Pancreas (tissue), 10 donors: ENCODE measurements at regions not wholly inside any gene's neighbourhood (a gene's known extent, or its start where the extent isn't known, plus 50 kb on each side); places are given as distances from the start of the nearest gene placed in this dataset.

Experiments used
- ATAC-seq, 4 donors: fragments of 200-7000 bp; cut with Tn5 transposase; one replicate each; pipeline versions ENCODE4 v1.8.0 to v1.9.1; 2020; ENCODE audit warnings: mild to moderate bottlenecking in 4 of 4, moderate library complexity in 4 of 4
- DNase-seq, 6 donors: peaks; one replicate each; pipeline ENCODE4 v3.0.0-alpha.2; 2020
- FAIRE-seq: peaks from 2 replicates; lab custom pipeline; 2012; peaks lifted over from hg19 to GRCh38; lab: Jason Lieb, UNC
- H3K27ac ChIP-seq, 4 donors: fragments of 200-600 bp; sonication (generic); 1 replicate in 3 of 4; 2 replicates in 1 of 4; pipeline versions ENCODE4 v1.5.0 to v1.8.0; 2020
- H3K27me3 ChIP-seq, 4 donors: fragments of 200-600 bp; one replicate each; pipeline ENCODE4 v1.8.0; 2021
- H3K36me3 ChIP-seq, 3 donors: fragments of 200-600 bp; sonication (generic) in 1 of 3; one replicate each; pipeline versions ENCODE4 v1.5.0 to v1.8.0; 2020 to 2021
- H3K4me1 ChIP-seq, 3 donors: fragments of 200-600 bp; one replicate each; pipeline ENCODE4 v1.8.0; 2021
- H3K4me3 ChIP-seq, 4 donors: fragments of 200-600 bp; sonication (generic) in 2 of 4; one replicate each; pipeline versions ENCODE4 v1.5.0 to v1.8.0; 2020 to 2021
- H3K9me3 ChIP-seq, 4 donors: fragments of 200-600 bp; one replicate each; pipeline ENCODE4 v1.8.0; 2021
- CTCF ChIP-seq, 4 donors: fragments of 200-600 bp; sonication (generic) in 3 of 4; IDR thresholded peaks; one replicate each; pipeline versions ENCODE4 v1.5.0 to v1.8.0; 2021; ENCODE audit warnings: antibody characterized with exemption in 4 of 4
- whole genome bisulfite sequencing, 2 donors: extraction: QIAGEN DNeasy Blood & Tissue Kit; methylation state at CpG; one replicate each; pipeline ENCODE4 v1.1.7; 2013; 5-methylcytosine and 5-hydroxymethylcytosine counted together
- intact Hi-C, 3 donors: fragments of 100-400 bp; cut with DNase I; formaldehyde crosslinking; loops; one replicate each; pipeline versions ENCODE4 v1.11.1 to v1.14.2; 2022
- donor health status: healthy with polysubstance abuse.
- donor health status: DM: no; HTN: no; CAD: no; lungs with moderate emphysema.
- donor health status: DM: no; HTN: no; CAD: no.
- donor health status: control.
- donor health status: control.
- donor health status: Bipolar disorder and iron deficiency.
- donor health status: DM: yes; HTN: yes; CAD: no.
- donor health status: DM: no; HTN: no; CAD: no.
- donor health status: DM: no; HTN: no; CAD: no.
- donor health status: DM: yes; HTN: yes; CAD: no.

GRCh38 chr4:67333664-67334063 lies 211.6 kb downstream of the CENPC start:
- no peaks in the 10 kb centered on the region for H3K36me3 ChIP-seq
- no peaks in the 10 kb centered on the region for H3K9me3 ChIP-seq
- H3K27me3 ChIP-seq: no peaks in the 10 kb centered on the region
- WGBS, 2 donors: 63 to 68% methylated on average over 4 of the region's 4 CpGs
- H3K4me1 ChIP-seq: no peaks in the 10 kb centered on the region
- H3K27ac ChIP-seq: no peak overlapping the region
- intact Hi-C loops: no loop called here
- no peak for FAIRE-seq
- no peak for DNase-seq
- no peak overlapping the region for H3K4me3 ChIP-seq
- no peak for TF ChIP-seq CTCF (IDR thresholded peaks at IDR 0.05)
- no peak for ATAC-seq

- Histone ChIP-seq H3K4me3 (no peak overlapping the region), H3K27me3 (no peaks in the 10 kb centered on the region), H3K4me1 (no peaks in the 10 kb centered on the region), H3K9me3 (no peaks in the 10 kb centered on the region), H3K27ac (no peak overlapping the region), H3K36me3 (no peaks in the 10 kb centered on the region)
- TF ChIP-seq CTCF (IDR thresholded peaks at IDR 0.05): peak in 3 of 4 donors; percentile 12 to 15 (median 13)
- ATAC-seq (no peak), FAIRE-seq (no peak), DNase-seq (no peak)
- intact Hi-C loops: no loop called here
- 7 to 11% methylated on average over 4 of the region's 4 CpGs for WGBS, 2 donors
These were observed 212.7 kb downstream of the CENPC start for GRCh38 chr4:67332627-67333026.

GRCh38 chr4:67328393-67328792 lies 216.9 kb downstream of the CENPC start:
- FAIRE-seq (no peak), ATAC-seq (no peak), DNase-seq (no peak)
- intact Hi-C loops: no loop called here
- Histone ChIP-seq H3K36me3 (no peaks in the 10 kb centered on the region), H3K27me3 (no peaks in the 10 kb centered on the region), H3K27ac (no peak overlapping the region), H3K9me3 (no peaks in the 10 kb centered on the region), H3K4me1 (no peaks in the 10 kb centered on the region), H3K4me3 (no peak overlapping the region)
- WGBS, 2 donors: 52 to 63% methylated on average over 1 of the region's 1 CpG
- TF ChIP-seq CTCF (IDR thresholded peaks at IDR 0.05): no peak

GRCh38 chr4:67328018-67328278 lies 217.4 kb downstream of the CENPC start:
- no peaks in the 10 kb centered on the region for H3K36me3 ChIP-seq
- ATAC-seq: no peak
- 24 to 31% methylated on average over 2 of the region's 2 CpGs for WGBS, 2 donors

More at GRCh38 chr4:67328018-67328278, 217.4 kb downstream of the CENPC start:
- Histone ChIP-seq H3K27me3 (no peaks in the 10 kb centered on the region), H3K27ac (no peak overlapping the region), H3K4me3 (no peak overlapping the region), H3K9me3 (no peaks in the 10 kb centered on the region), H3K4me1 (no peaks in the 10 kb centered on the region)
- FAIRE-seq (no peak), DNase-seq (no peak)
- no peak for TF ChIP-seq CTCF (IDR thresholded peaks at IDR 0.05)
- intact Hi-C loops: no loop called here
